ENCODE measurements at regions not wholly inside any gene's neighbourhood (a gene's known extent, or its start where the extent isn't known, plus 50 kb on each side); places are given as distances from the start of the nearest gene placed in this dataset.

GRCh38 chr3:86175051-86175536, 815.9 kb downstream of the VGLL3 start:
- TF ChIP-seq, protein P1, sequence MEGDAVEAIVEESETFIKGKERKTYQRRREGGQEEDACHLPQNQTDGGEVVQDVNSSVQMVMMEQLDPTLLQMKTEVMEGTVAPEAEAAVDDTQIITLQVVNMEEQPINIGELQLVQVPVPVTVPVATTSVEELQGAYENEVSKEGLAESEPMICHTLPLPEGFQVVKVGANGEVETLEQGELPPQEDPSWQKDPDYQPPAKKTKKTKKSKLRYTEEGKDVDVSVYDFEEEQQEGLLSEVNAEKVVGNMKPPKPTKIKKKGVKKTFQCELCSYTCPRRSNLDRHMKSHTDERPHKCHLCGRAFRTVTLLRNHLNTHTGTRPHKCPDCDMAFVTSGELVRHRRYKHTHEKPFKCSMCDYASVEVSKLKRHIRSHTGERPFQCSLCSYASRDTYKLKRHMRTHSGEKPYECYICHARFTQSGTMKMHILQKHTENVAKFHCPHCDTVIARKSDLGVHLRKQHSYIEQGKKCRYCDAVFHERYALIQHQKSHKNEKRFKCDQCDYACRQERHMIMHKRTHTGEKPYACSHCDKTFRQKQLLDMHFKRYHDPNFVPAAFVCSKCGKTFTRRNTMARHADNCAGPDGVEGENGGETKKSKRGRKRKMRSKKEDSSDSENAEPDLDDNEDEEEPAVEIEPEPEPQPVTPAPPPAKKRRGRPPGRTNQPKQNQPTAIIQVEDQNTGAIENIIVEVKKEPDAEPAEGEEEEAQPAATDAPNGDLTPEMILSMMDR (IDR thresholded peaks at IDR 0.05) = no peak
- TF ChIP-seq TCF7L2 (IDR thresholded peaks at IDR 0.05; ENCODE audit: low read depth, low read length) (no peak), POLR2AphosphoS5 (IDR thresholded peaks at IDR 0.05; ENCODE audit: low read depth, low read length) (no peak), REST (IDR thresholded peaks at IDR 0.05; ENCODE audit: insufficient read depth in 1 of 2, low read depth in 2 of 2, low read length in 1 of 2) (no peak), SIN3A (IDR thresholded peaks at IDR 0.05; ENCODE audit: borderline replicate concordance, insufficient read depth, low read depth, low read length) (no peak)

Measured in Panc1 (cell line).